SK-N-SH (cell line): ENCODE measurements at regions not wholly inside any gene's neighbourhood (a gene's known extent, or its start where the extent isn't known, plus 50 kb on each side); places are given as distances from the start of the nearest gene placed in this dataset.

Experiments used
- CTCF ChIA-PET: fragments of 300-600, 350-600 bp; formaldehyde crosslinking; extraction: SDS; loops from one replicate; lab custom pipeline; 2021; lab: Yijun Ruan, JAX
- POLR2A ChIA-PET: fragments of 350-600 bp; sonication (Branson Sonifier 250); formaldehyde crosslinking; extraction: SDS; loops from one replicate; lab custom pipeline; 2020; ENCODE audit warnings: antibody characterized with exemption, inconsistent platforms; lab: Yijun Ruan, JAX
- DNase-seq: peaks from one replicate; pipeline ENCODE4 v3.0.0; 2012
- H2AFZ ChIP-seq: fragments of 200-600 bp; sonication (generic); 2 replicates; pipeline ENCODE4 v1.8.1; 2016; ENCODE audit warnings: antibody characterized with exemption, mild to moderate bottlenecking, low read depth
- H3F3A ChIP-seq: fragments of 200-600 bp; sonication (generic); replicated peaks from 2 replicates; pipeline ENCODE3; 2016; ENCODE audit warnings: antibody characterized with exemption, mild to moderate bottlenecking; ENCODE audit not compliant: insufficient read depth
- H3K27ac ChIP-seq, 2 experiments: fragments of 200-500 bp in 1 of 2; fragments of 200-600 bp in 1 of 2; sonication (Bioruptor generic) in 1 of 2; sonication (generic), shearing (Covaris generic) in 1 of 2; 2 replicates each; pipeline versions ENCODE4 v1.5.1 to v1.6.1; 2014 to 2016; ENCODE audit warnings: low read depth in 2 of 2, inconsistent platforms in 1 of 2, low read length in 1 of 2, mild to moderate bottlenecking in 1 of 2, mixed read lengths in 1 of 2
- H3K27me3 ChIP-seq: fragments of 200-600 bp; sonication (generic), shearing (Covaris generic); 2 replicates; pipeline ENCODE4 v1.6.1; 2016; ENCODE audit warnings: mixed run types; ENCODE audit not compliant: insufficient read depth
- H3K36me3 ChIP-seq, 2 experiments: fragments of 200-500 bp in 1 of 2; fragments of 200-600 bp in 1 of 2; sonication (Bioruptor generic) in 1 of 2; sonication (generic) in 1 of 2; replicated peaks in 1 of 2; 2 replicates each; pipeline versions ENCODE3 to v1.5.1; 2014 to 2016; ENCODE audit warnings: low read length in 1 of 2, mild to moderate bottlenecking in 1 of 2; ENCODE audit not compliant: insufficient read depth in 2 of 2, control insufficient read depth in 1 of 2
- H3K4me1 ChIP-seq, 2 experiments: fragments of 200-500 bp in 1 of 2; fragments of 200-600 bp in 1 of 2; sonication (Bioruptor generic) in 1 of 2; sonication (generic), shearing (Covaris generic) in 1 of 2; 2 replicates each; pipeline versions ENCODE4 v1.5.1 to v1.6.1; 2014 to 2016; ENCODE audit warnings: low read depth in 1 of 2, low read length in 1 of 2, mixed run types in 1 of 2; ENCODE audit not compliant: insufficient read depth in 2 of 2, control insufficient read depth in 1 of 2
- H3K4me2 ChIP-seq: fragments of 200-600 bp; sonication (generic), shearing (Covaris generic); 2 replicates; pipeline ENCODE4 v1.6.1; 2017; ENCODE audit warnings: mixed run types
- H3K4me3 ChIP-seq, 2 experiments: fragments of 200-500 bp in 1 of 2; fragments of 200-600 bp in 1 of 2; sonication (Bioruptor generic) in 1 of 2; sonication (generic), shearing (Covaris generic) in 1 of 2; 2 replicates each; pipeline versions ENCODE4 v1.5.1 to v1.8.1; 2014 to 2016; ENCODE audit warnings: low read depth in 2 of 2, inconsistent platforms in 1 of 2, low read length in 1 of 2, mild to moderate bottlenecking in 1 of 2, mixed read lengths in 1 of 2, moderate library complexity in 1 of 2
- H3K79me2 ChIP-seq: fragments of 200-600 bp; sonication (generic); 2 replicates; pipeline ENCODE4 v1.8.1; 2017; ENCODE audit warnings: mild to moderate bottlenecking; ENCODE audit not compliant: insufficient read depth
- H3K9ac ChIP-seq: fragments of 200-600 bp; sonication (generic); 2 replicates; pipeline ENCODE4 v1.6.1; 2017; ENCODE audit warnings: mixed run types
- H3K9me2 ChIP-seq: fragments of 200-600 bp; sonication (generic); 2 replicates; pipeline ENCODE4 v1.6.1; 2017; ENCODE audit warnings: mixed run types
- H3K9me3 ChIP-seq: fragments of 200-600 bp; sonication (generic); 2 replicates; pipeline ENCODE4 v1.6.1; 2017; ENCODE audit warnings: mixed run types, mild to moderate bottlenecking, moderate library complexity
- H4K20me1 ChIP-seq: fragments of 200-600 bp; sonication (generic); 2 replicates; pipeline ENCODE4 v1.6.1; 2017; ENCODE audit warnings: mild to moderate bottlenecking, mixed run types; ENCODE audit not compliant: insufficient read depth
- CHD2 ChIP-seq: fragments of 150-350 bp; IDR thresholded peaks from 2 replicates; pipeline ENCODE4 v1.6.1; 2018; ENCODE audit warnings: low read length; ENCODE audit not compliant: partially characterized antibody
- CTCF ChIP-seq: fragments of 200-600 bp; sonication (generic); IDR thresholded peaks from 2 replicates; pipeline ENCODE4 v1.6.1; 2017; ENCODE audit warnings: antibody characterized with exemption, mild to moderate bottlenecking, moderate library complexity
- ELF1 ChIP-seq: IDR thresholded peaks from 2 replicates; pipeline ENCODE4 v1.4.0; 2012
- EP300 ChIP-seq, 2 experiments: IDR thresholded peaks; 2 replicates each; pipeline versions ENCODE4 v1.4.0 to v1.6.1; 2012; ENCODE audit warnings: borderline replicate concordance in 1 of 2, low read depth in 1 of 2, low read length in 1 of 2
- FOXJ3 ChIP-seq: sonication (generic); formaldehyde crosslinking; IDR thresholded peaks from 2 replicates; pipeline ENCODE4 v1.5.1; 2020; ENCODE audit warnings: mild to moderate bottlenecking, missing genetic modification reagents
- GATA2 ChIP-seq: sonication (generic); formaldehyde crosslinking; IDR thresholded peaks from 2 replicates; pipeline ENCODE4 v1.5.0; 2020; ENCODE audit warnings: mild to moderate bottlenecking, missing genetic modification reagents
- RCOR1 ChIP-seq: fragments of 150-350 bp; IDR thresholded peaks from 2 replicates; pipeline ENCODE4 v1.6.1; 2017; ENCODE audit warnings: antibody characterized with exemption, low read length
- RFX5 ChIP-seq: IDR thresholded peaks from 2 replicates; pipeline ENCODE4 v1.6.1; 2012; ENCODE audit warnings: mild to moderate bottlenecking, improper control_type of control experiment, low read length
- SIN3A ChIP-seq: IDR thresholded peaks from 2 replicates; pipeline ENCODE4 v1.6.1; 2012; ENCODE audit warnings: low read depth, mild to moderate bottlenecking, low read length, moderate library complexity, borderline replicate concordance
- YY1 ChIP-seq: IDR thresholded peaks from 2 replicates; pipeline ENCODE4 v1.4.0; 2012; ENCODE audit warnings: low read depth, mild to moderate bottlenecking
- WGBS: methylation state at CpG from one replicate; pipeline ENCODE4 v1.1.6; 2017; ENCODE audit warnings: low lambda C conversion rate; 5-methylcytosine and 5-hydroxymethylcytosine counted together
- TF ChIP-seq, protein P1 (sequence below): IDR thresholded peaks from 2 replicates; pipeline ENCODE4 v1.4.0; 2012; ENCODE audit warnings: low read depth, borderline replicate concordance
- TF ChIP-seq, protein P2 (sequence below): fragments of 150-350 bp; IDR thresholded peaks from 2 replicates; pipeline ENCODE4 v1.6.1; 2017; ENCODE audit warnings: antibody characterized with exemption, low read length, low read depth, borderline replicate concordance

GRCh38 chr11:15580775-15581095, 466.0 kb downstream of the INSC start (continued):
- no peak for TF ChIP-seq SIN3A
- TF ChIP-seq, protein P1, sequence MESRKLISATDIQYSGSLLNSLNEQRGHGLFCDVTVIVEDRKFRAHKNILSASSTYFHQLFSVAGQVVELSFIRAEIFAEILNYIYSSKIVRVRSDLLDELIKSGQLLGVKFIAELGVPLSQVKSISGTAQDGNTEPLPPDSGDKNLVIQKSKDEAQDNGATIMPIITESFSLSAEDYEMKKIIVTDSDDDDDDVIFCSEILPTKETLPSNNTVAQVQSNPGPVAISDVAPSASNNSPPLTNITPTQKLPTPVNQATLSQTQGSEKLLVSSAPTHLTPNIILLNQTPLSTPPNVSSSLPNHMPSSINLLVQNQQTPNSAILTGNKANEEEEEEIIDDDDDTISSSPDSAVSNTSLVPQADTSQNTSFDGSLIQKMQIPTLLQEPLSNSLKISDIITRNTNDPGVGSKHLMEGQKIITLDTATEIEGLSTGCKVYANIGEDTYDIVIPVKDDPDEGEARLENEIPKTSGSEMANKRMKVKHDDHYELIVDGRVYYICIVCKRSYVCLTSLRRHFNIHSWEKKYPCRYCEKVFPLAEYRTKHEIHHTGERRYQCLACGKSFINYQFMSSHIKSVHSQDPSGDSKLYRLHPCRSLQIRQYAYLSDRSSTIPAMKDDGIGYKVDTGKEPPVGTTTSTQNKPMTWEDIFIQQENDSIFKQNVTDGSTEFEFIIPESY, result no peak
- no peak for TF ChIP-seq RFX5
- TF ChIP-seq ELF1, result no peak
- TF ChIP-seq, protein P2, sequence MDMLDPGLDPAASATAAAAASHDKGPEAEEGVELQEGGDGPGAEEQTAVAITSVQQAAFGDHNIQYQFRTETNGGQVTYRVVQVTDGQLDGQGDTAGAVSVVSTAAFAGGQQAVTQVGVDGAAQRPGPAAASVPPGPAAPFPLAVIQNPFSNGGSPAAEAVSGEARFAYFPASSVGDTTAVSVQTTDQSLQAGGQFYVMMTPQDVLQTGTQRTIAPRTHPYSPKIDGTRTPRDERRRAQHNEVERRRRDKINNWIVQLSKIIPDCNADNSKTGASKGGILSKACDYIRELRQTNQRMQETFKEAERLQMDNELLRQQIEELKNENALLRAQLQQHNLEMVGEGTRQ, result no peak
- TF ChIP-seq YY1, result no peak

GRCh38 chr11:15584158-15584557, 469.4 kb downstream of the INSC start:
- no peaks in the 10 kb centered on the region for H3K79me2 ChIP-seq
- H3K36me3 ChIP-seq, result no peaks in the 10 kb centered on the region
- peak; percentile 56 for DNase-seq
- 0 out of 2 replicates have a peak, but pooled peaks cover 3% of the 10 kb centered on the region for H3K9me3 ChIP-seq
- no peaks in the 10 kb centered on the region for H4K20me1 ChIP-seq
- no peaks in the 10 kb centered on the region for H3F3A ChIP-seq
- no peak overlapping the region for H2AFZ ChIP-seq
- CTCF ChIA-PET, result interaction anchor here (1.0 to 4.5 kb wide), 6 partner anchors 11 to 242 kb away, joined by 3 to 24 read pairs (median 4); no protein-coding TSS in a partner anchor
- H3K9ac ChIP-seq, result no peak overlapping the region
- TF ChIP-seq CTCF (no peak), EP300 (IDR thresholded peaks at IDR 0.05; ENCODE audit: borderline replicate concordance in 1 of 2, low read depth in 1 of 2, low read length in 1 of 2) (peak in 1 of 2 experiments; percentile 92; a peak in 2 of 4 replicates), FOXJ3 (CRISPR knock-in tag) (peak; percentile 41; the same call in 1 of the 2 replicates), RCOR1 (peak; percentile 75; the same call in 1 of the 2 replicates), CHD2 (peak; percentile 50), GATA2 (CRISPR knock-in tag) (peak; percentile 88)
- H3K27me3 ChIP-seq, result no peaks in the 10 kb centered on the region
- H3K4me1 ChIP-seq, result peaks cover 0 to 46% of the 10 kb centered on the region in 2 experiments; a peak in 2 of 4 replicates
- peak overlapping the region in 1 of 2 experiments; percentile 99; a peak in 2 of 4 replicates for H3K27ac ChIP-seq
- 59% methylated on average over 5 of the region's 5 CpGs for WGBS
- H3K9me2 ChIP-seq, result no peaks in the 10 kb centered on the region
- H3K4me2 ChIP-seq, result no peak overlapping the region
- no peak overlapping the region for H3K4me3 ChIP-seq
- POLR2A ChIA-PET, result interaction anchor here (1.0 to 2.3 kb wide), 6 partner anchors 22 to 1029 kb away, joined by 3 to 9 read pairs (median 3); no protein-coding TSS in a partner anchor
